ENCODE measurements at regions not wholly inside any gene's neighbourhood (a gene's known extent, or its start where the extent isn't known, plus 50 kb on each side); places are given as distances from the start of the nearest gene placed in this dataset.

GRCh38 chr2:19247186-19247585 is 111.2 kb downstream of the OSR1 start:
- TF ChIP-seq ZNF737 (CRISPR knock-in tag; IDR thresholded peaks at IDR 0.05; ENCODE audit: borderline replicate concordance) (no peak), HDAC6 (IDR thresholded peaks at IDR 0.05; ENCODE audit: low read depth, low read length) (no peak), KAT2B (IDR thresholded peaks at IDR 0.05; ENCODE audit: borderline replicate concordance, low read depth, low read length) (no peak), AHR (CRISPR knock-in tag; IDR thresholded peaks at IDR 0.05) (no peak), ZBTB40 (IDR thresholded peaks at IDR 0.05) (no peak), ZBTB40 (CRISPR knock-in tag; IDR thresholded peaks at IDR 0.05) (no peak), CTCF (CRISPR knock-in tag; IDR thresholded peaks at IDR 0.05) (no peak)
